ENCODE measurements at regions not wholly inside any gene's neighbourhood (a gene's known extent, or its start where the extent isn't known, plus 50 kb on each side); places are given as distances from the start of the nearest gene placed in this dataset.

DNA sequence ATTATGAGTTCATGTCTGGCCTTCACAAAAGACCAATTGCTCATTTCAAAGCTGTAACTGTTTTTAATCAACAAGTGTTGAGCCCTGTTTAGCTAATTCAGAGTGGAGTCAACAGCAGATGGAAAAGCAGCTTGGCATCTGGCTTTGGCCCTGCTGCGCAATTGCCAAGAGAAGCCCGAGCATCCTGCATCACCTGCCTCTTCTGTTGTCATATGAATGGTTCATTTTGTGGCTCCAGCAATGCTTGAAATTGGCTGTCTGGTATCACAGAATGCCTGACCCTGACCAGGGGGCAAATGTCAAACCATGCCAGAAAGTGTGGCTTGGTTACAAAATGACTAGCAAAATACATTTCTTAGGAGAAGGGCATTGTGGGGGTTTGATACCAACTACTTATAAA is 296.5 kb upstream of the PHF14 start:
- no peaks in the 10 kb centered on the region for H3K4me1 ChIP-seq (ENCODE audit: control insufficient read depth in 2 of 2, insufficient read depth in 2 of 2, low read length in 2 of 2)
- WGBS = 98% methylated on average over 2 of the region's 2 CpGs
- no peak overlapping the region for H3K4me3 ChIP-seq (ENCODE audit: low read length in 2 of 2)
- H3K27ac ChIP-seq (ENCODE audit: low read depth in 1 of 2, low read length in 1 of 2) = no peak overlapping the region
- peaks cover 0 to 5% of the 10 kb centered on the region in 2 donors for H3K9me3 ChIP-seq (ENCODE audit: control insufficient read depth in 2 of 2, insufficient read depth in 1 of 2, low read length in 1 of 2)
- DNase-seq (ENCODE audit: low read depth in 6 of 9, low spot score in 9 of 9) = no peak
- H3K36me3 ChIP-seq (ENCODE audit: control insufficient read depth in 2 of 2, insufficient read depth in 2 of 2, low read length in 1 of 2) = no peaks in the 10 kb centered on the region
- no peaks in the 10 kb centered on the region for H3K27me3 ChIP-seq (ENCODE audit: control insufficient read depth in 2 of 2, insufficient read depth in 1 of 2, low read length in 1 of 2)

DNA sequence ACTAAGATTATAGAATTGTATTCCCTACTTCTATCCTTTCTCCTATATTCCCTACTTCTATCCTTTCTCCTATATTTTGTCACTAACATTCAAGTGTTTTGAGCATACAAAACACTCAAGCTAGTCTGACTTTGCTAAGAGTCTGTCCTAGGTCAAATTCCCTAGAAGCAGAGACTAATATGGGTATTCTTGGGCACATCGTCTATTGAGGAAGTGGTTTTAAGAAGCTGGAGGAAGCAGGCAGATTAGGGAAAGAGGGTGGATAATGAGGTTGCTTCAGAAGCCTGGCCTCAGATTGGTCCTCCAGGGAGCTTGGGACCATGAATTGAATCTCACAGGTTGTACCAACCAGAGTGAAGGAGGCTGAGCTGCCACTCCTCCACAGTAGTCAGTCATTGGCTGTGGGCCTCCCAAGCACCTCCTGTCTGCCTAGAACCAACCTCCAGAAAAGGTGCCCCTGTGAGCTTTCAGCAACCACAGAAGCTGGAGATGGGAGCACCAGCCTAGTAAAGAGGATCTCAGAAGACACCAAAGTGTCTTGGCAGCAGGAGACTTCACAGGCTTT is 295.9 kb upstream of the PHF14 start:
- Histone ChIP-seq H3K27ac (ENCODE audit: low read depth in 1 of 2, low read length in 1 of 2) (no peak overlapping the region), H3K4me1 (ENCODE audit: control insufficient read depth in 2 of 2, insufficient read depth in 2 of 2, low read length in 2 of 2) (no peaks in the 10 kb centered on the region), H3K9me3 (ENCODE audit: control insufficient read depth in 2 of 2, insufficient read depth in 1 of 2, low read length in 1 of 2) (no peaks in the 10 kb centered on the region), H3K27me3 (ENCODE audit: control insufficient read depth in 2 of 2, insufficient read depth in 1 of 2, low read length in 1 of 2) (no peaks in the 10 kb centered on the region), H3K36me3 (ENCODE audit: control insufficient read depth in 2 of 2, insufficient read depth in 2 of 2, low read length in 1 of 2) (no peaks in the 10 kb centered on the region), H3K4me3 (ENCODE audit: low read length in 2 of 2) (no peak overlapping the region)
- WGBS = 41% methylated on average over 1 of the region's 1 CpG
- DNase-seq (ENCODE audit: low read depth in 6 of 9, low spot score in 9 of 9) = no peak

GRCh38 chr7:10684606-10685005 is 289.1 kb upstream of the PHF14 start:
- no peak for DNase-seq (ENCODE audit: low read depth in 6 of 9, low spot score in 9 of 9)

GRCh38 chr7:10685040-10685439 is 288.6 kb upstream of the PHF14 start:
- Histone ChIP-seq H3K27ac (ENCODE audit: low read depth in 1 of 2, low read length in 1 of 2) (no peak overlapping the region), H3K27me3 (ENCODE audit: control insufficient read depth in 2 of 2, insufficient read depth in 1 of 2, low read length in 1 of 2) (no peaks in the 10 kb centered on the region), H3K36me3 (ENCODE audit: control insufficient read depth in 2 of 2, insufficient read depth in 2 of 2, low read length in 1 of 2) (no peaks in the 10 kb centered on the region), H3K4me1 (ENCODE audit: control insufficient read depth in 2 of 2, insufficient read depth in 2 of 2, low read length in 2 of 2) (no peaks in the 10 kb centered on the region), H3K4me3 (ENCODE audit: low read length in 2 of 2) (no peak overlapping the region), H3K9me3 (ENCODE audit: control insufficient read depth in 2 of 2, insufficient read depth in 1 of 2, low read length in 1 of 2) (no peaks in the 10 kb centered on the region)
- DNase-seq (ENCODE audit: low read depth in 6 of 9, low spot score in 9 of 9) = no peak

More at GRCh38 chr7:10684606-10685005, 289.1 kb upstream of the PHF14 start:
- 98% methylated on average over 5 of the region's 5 CpGs for WGBS
- Histone ChIP-seq H3K36me3 (ENCODE audit: control insufficient read depth in 2 of 2, insufficient read depth in 2 of 2, low read length in 1 of 2) (no peaks in the 10 kb centered on the region), H3K27ac (ENCODE audit: low read depth in 1 of 2, low read length in 1 of 2) (no peak overlapping the region), H3K27me3 (ENCODE audit: control insufficient read depth in 2 of 2, insufficient read depth in 1 of 2, low read length in 1 of 2) (no peaks in the 10 kb centered on the region), H3K4me3 (ENCODE audit: low read length in 2 of 2) (no peak overlapping the region), H3K9me3 (ENCODE audit: control insufficient read depth in 2 of 2, insufficient read depth in 1 of 2, low read length in 1 of 2) (no peaks in the 10 kb centered on the region), H3K4me1 (ENCODE audit: control insufficient read depth in 2 of 2, insufficient read depth in 2 of 2, low read length in 2 of 2) (no peaks in the 10 kb centered on the region)

DNA sequence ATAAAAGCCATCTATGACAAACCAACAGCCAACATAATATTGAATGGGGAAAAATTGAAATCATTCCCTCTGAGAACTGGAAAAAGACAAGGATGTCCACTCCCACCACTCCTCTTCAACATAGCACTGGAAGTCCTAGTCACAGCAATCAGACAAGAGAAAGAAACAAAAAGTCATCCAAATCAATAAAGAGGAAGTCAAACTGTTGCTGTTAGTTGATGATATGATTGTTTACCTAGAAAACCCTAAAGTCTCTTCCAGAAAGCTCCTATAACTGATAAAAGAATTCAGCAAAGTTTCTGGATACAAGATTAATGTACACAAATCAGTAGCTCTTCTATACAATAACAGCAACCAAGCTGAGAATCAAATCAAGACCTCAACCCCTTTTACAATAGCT is 285.1 kb upstream of the PHF14 start:
- H3K36me3 ChIP-seq (ENCODE audit: control insufficient read depth in 2 of 2, insufficient read depth in 2 of 2, low read length in 1 of 2) = no peaks in the 10 kb centered on the region
- no peak overlapping the region for H3K4me3 ChIP-seq (ENCODE audit: low read length in 2 of 2)
- DNase-seq (ENCODE audit: low read depth in 6 of 9, low spot score in 9 of 9) = no peak
- no peaks in the 10 kb centered on the region for H3K4me1 ChIP-seq (ENCODE audit: control insufficient read depth in 2 of 2, insufficient read depth in 2 of 2, low read length in 2 of 2)
- no peaks in the 10 kb centered on the region for H3K9me3 ChIP-seq (ENCODE audit: control insufficient read depth in 2 of 2, insufficient read depth in 1 of 2, low read length in 1 of 2)
- no peaks in the 10 kb centered on the region for H3K27me3 ChIP-seq (ENCODE audit: control insufficient read depth in 2 of 2, insufficient read depth in 1 of 2, low read length in 1 of 2)
- no peak overlapping the region for H3K27ac ChIP-seq (ENCODE audit: low read depth in 1 of 2, low read length in 1 of 2)

GRCh38 chr7:10696064-10696463 is 277.6 kb upstream of the PHF14 start:
- DNase-seq (ENCODE audit: low read depth in 6 of 9, low spot score in 9 of 9) = no peak
- no peaks in the 10 kb centered on the region for H3K9me3 ChIP-seq (ENCODE audit: control insufficient read depth in 2 of 2, insufficient read depth in 1 of 2, low read length in 1 of 2)
- no peak overlapping the region for H3K4me3 ChIP-seq (ENCODE audit: low read length in 2 of 2)
- WGBS = 98% methylated on average over 5 of the region's 5 CpGs
- H3K27ac ChIP-seq (ENCODE audit: low read depth in 1 of 2, low read length in 1 of 2) = no peak overlapping the region
- H3K36me3 ChIP-seq (ENCODE audit: control insufficient read depth in 2 of 2, insufficient read depth in 2 of 2, low read length in 1 of 2) = no peaks in the 10 kb centered on the region
- no peaks in the 10 kb centered on the region for H3K27me3 ChIP-seq (ENCODE audit: control insufficient read depth in 2 of 2, insufficient read depth in 1 of 2, low read length in 1 of 2)
- H3K4me1 ChIP-seq (ENCODE audit: control insufficient read depth in 2 of 2, insufficient read depth in 2 of 2, low read length in 2 of 2) = no peaks in the 10 kb centered on the region

DNA sequence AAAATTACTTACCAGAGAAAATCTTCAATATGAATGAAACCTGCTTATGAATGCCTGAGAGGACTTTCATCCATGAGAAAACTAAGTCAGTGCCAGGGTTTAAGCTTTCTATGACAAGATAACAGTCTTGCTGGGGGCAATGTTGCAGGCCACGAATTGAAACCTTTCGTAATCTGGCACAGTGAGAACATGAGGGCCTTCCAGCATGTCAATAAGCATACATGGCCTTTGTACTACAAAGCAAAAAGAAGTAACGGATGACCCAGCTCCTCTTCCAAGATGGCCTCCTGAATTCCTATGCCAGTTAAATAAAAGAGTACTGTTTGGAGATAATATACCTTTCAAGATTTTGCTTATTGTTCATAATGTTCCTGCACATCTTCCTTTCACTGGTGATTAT is 270.6 kb upstream of the PHF14 start:
- Histone ChIP-seq H3K36me3 (ENCODE audit: control insufficient read depth in 2 of 2, insufficient read depth in 2 of 2, low read length in 1 of 2) (no peaks in the 10 kb centered on the region), H3K9me3 (ENCODE audit: control insufficient read depth in 2 of 2, insufficient read depth in 1 of 2, low read length in 1 of 2) (no peaks in the 10 kb centered on the region), H3K4me3 (ENCODE audit: low read length in 2 of 2) (no peak overlapping the region), H3K27ac (ENCODE audit: low read depth in 1 of 2, low read length in 1 of 2) (no peak overlapping the region), H3K4me1 (ENCODE audit: control insufficient read depth in 2 of 2, insufficient read depth in 2 of 2, low read length in 2 of 2) (no peaks in the 10 kb centered on the region), H3K27me3 (ENCODE audit: control insufficient read depth in 2 of 2, insufficient read depth in 1 of 2, low read length in 1 of 2) (no peaks in the 10 kb centered on the region)
- DNase-seq (ENCODE audit: low read depth in 6 of 9, low spot score in 9 of 9) = no peak
- 94% methylated on average over 3 of the region's 3 CpGs for WGBS

DNA sequence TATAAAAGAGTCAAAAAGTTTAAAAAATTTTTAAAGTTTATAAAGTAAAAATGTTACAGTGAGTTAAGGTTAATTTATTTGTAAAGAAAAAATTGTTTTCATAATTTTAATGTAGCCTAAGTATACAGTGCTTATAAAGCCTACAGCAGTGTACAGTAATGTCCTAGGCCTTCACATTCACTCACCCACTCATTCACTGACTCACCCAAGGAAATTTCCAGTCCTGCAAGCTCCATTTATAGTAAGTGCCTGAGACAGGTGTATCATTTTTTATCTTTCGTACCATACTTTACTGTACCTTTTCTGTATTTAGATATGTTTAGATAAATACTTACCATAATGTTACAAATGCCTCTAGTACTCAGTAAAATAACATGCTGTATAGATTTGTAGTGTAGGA is 269.7 kb upstream of the PHF14 start:
- no peak overlapping the region for H3K4me3 ChIP-seq (ENCODE audit: low read length in 2 of 2)
- no peak for DNase-seq (ENCODE audit: low read depth in 6 of 9, low spot score in 9 of 9)
- no peaks in the 10 kb centered on the region for H3K9me3 ChIP-seq (ENCODE audit: control insufficient read depth in 2 of 2, insufficient read depth in 1 of 2, low read length in 1 of 2)
- H3K36me3 ChIP-seq (ENCODE audit: control insufficient read depth in 2 of 2, insufficient read depth in 2 of 2, low read length in 1 of 2) = no peaks in the 10 kb centered on the region
- no peaks in the 10 kb centered on the region for H3K27me3 ChIP-seq (ENCODE audit: control insufficient read depth in 2 of 2, insufficient read depth in 1 of 2, low read length in 1 of 2)
- no peaks in the 10 kb centered on the region for H3K4me1 ChIP-seq (ENCODE audit: control insufficient read depth in 2 of 2, insufficient read depth in 2 of 2, low read length in 2 of 2)
- WGBS = 98% methylated on average over 1 of the region's 1 CpG
- no peak overlapping the region for H3K27ac ChIP-seq (ENCODE audit: low read depth in 1 of 2, low read length in 1 of 2)

DNA sequence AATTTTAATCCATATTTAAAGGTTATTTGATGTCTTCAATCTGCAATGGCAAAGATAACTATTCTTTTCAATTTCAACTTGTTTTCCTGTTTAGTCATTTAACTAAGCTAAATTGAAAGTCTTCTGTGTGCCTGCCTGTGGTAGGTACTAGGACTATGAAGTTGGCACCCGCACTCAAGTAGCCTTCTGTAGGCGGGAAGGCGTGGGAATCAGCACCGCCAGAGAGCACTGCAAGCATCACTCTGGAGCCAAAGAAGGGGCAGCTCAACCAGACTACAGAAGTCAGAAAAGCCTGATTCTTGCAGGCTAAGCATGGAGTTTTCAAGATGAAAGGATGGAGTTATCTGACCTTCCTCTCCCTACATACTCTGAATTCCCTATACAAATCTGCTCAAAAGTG is 269.0 kb upstream of the PHF14 start:
- WGBS = 96% methylated on average over 4 of the region's 4 CpGs

More for the DNA sequence above, 269.0 kb upstream of the PHF14 start:
- Histone ChIP-seq H3K4me1 (ENCODE audit: control insufficient read depth in 2 of 2, insufficient read depth in 2 of 2, low read length in 2 of 2) (no peaks in the 10 kb centered on the region), H3K9me3 (ENCODE audit: control insufficient read depth in 2 of 2, insufficient read depth in 1 of 2, low read length in 1 of 2) (no peaks in the 10 kb centered on the region), H3K27me3 (ENCODE audit: control insufficient read depth in 2 of 2, insufficient read depth in 1 of 2, low read length in 1 of 2) (no peaks in the 10 kb centered on the region), H3K4me3 (ENCODE audit: low read length in 2 of 2) (no peak overlapping the region), H3K36me3 (ENCODE audit: control insufficient read depth in 2 of 2, insufficient read depth in 2 of 2, low read length in 1 of 2) (no peaks in the 10 kb centered on the region), H3K27ac (ENCODE audit: low read depth in 1 of 2, low read length in 1 of 2) (no peak overlapping the region)
- no peak for DNase-seq (ENCODE audit: low read depth in 6 of 9, low spot score in 9 of 9)
